ENCODE measurements at regions not wholly inside any gene's neighbourhood (a gene's known extent, or its start where the extent isn't known, plus 50 kb on each side); places are given as distances from the start of the nearest gene placed in this dataset.
"Not testable (repeated sequence)": the region's sequence is repeated elsewhere in the genome, so short reads cannot be mapped to it uniquely, and the experiment has no call there.

GRCh38 chr21:13874001-13874400 is 264.4 kb downstream of the POTED start:
- H3K27ac ChIP-seq; intact Hi-C loops (cut with DNase I; ENCODE audit: low total_unique reads); ATAC-seq; in situ Hi-C loops (cut with MboI; ENCODE audit: low sequenced_read_pairs in 4 of 4); H3K36me3 ChIP-seq; H3K27me3 ChIP-seq; H3K9me3 ChIP-seq; H3K4me1 ChIP-seq; H3K4me3 ChIP-seq; DNase-seq: not testable (repeated sequence)

- Histone ChIP-seq H3K4me3 (no peak overlapping the region), H3K36me3 (no peaks in the 10 kb centered on the region), H3K4me1 (no peaks in the 10 kb centered on the region), H3K27me3 (no peaks in the 10 kb centered on the region), H3K27ac (no peak overlapping the region), H3K9me3 (no peaks in the 10 kb centered on the region)
- intact Hi-C loops (cut with DNase I; ENCODE audit: low total_unique reads) (no loop called here), in situ Hi-C loops (cut with MboI; ENCODE audit: low sequenced_read_pairs in 4 of 4) (no loop called here)
- no peak for TF ChIP-seq CTCF (IDR thresholded peaks at IDR 0.05 in 4 of 5, conservative IDR thresholded peaks at IDR 0.05 in 1 of 5)
- no peak for TF ChIP-seq POLR2A (IDR thresholded peaks at IDR 0.05)
- ATAC-seq (no peak), DNase-seq (no peak)
These were observed 245.1 kb downstream of the POTED start for GRCh38 chr21:13854638-13855037.

- ATAC-seq; H3K36me3 ChIP-seq; H3K9me3 ChIP-seq; H3K4me1 ChIP-seq; DNase-seq; intact Hi-C loops (cut with DNase I; ENCODE audit: low total_unique reads); H3K4me3 ChIP-seq; H3K27me3 ChIP-seq; in situ Hi-C loops (cut with MboI; ENCODE audit: low sequenced_read_pairs in 4 of 4); H3K27ac ChIP-seq: not testable (repeated sequence)
These were observed 241.2 kb downstream of the POTED start for GRCh38 chr21:13850808-13851207.

- DNase-seq; H3K9me3 ChIP-seq; intact Hi-C loops (cut with DNase I; ENCODE audit: low total_unique reads); ATAC-seq; in situ Hi-C loops (cut with MboI; ENCODE audit: low sequenced_read_pairs in 4 of 4); H3K4me3 ChIP-seq; H3K27ac ChIP-seq; H3K4me1 ChIP-seq; H3K36me3 ChIP-seq; H3K27me3 ChIP-seq: not testable (repeated sequence)
These were observed 239.9 kb downstream of the POTED start for GRCh38 chr21:13849489-13849888.

GRCh38 chr21:13846718-13847117 is 237.1 kb downstream of the POTED start:
- intact Hi-C loops (cut with DNase I; ENCODE audit: low total_unique reads); H3K9me3 ChIP-seq; H3K4me3 ChIP-seq; H3K36me3 ChIP-seq; H3K4me1 ChIP-seq; in situ Hi-C loops (cut with MboI; ENCODE audit: low sequenced_read_pairs in 4 of 4); ATAC-seq; DNase-seq; H3K27ac ChIP-seq; H3K27me3 ChIP-seq: not testable (repeated sequence)

- in situ Hi-C loops (cut with MboI; ENCODE audit: low sequenced_read_pairs in 4 of 4); H3K9me3 ChIP-seq; H3K4me1 ChIP-seq; ATAC-seq; H3K36me3 ChIP-seq; H3K27ac ChIP-seq; H3K27me3 ChIP-seq; intact Hi-C loops (cut with DNase I; ENCODE audit: low total_unique reads); DNase-seq; H3K4me3 ChIP-seq: not testable (repeated sequence)
These were observed 235.0 kb downstream of the POTED start for GRCh38 chr21:13844574-13844973.

GRCh38 chr21:13843081-13843480 is 233.5 kb downstream of the POTED start:
- H3K36me3 ChIP-seq; intact Hi-C loops (cut with DNase I; ENCODE audit: low total_unique reads); in situ Hi-C loops (cut with MboI; ENCODE audit: low sequenced_read_pairs in 4 of 4); H3K9me3 ChIP-seq; H3K4me3 ChIP-seq; ATAC-seq; H3K4me1 ChIP-seq; DNase-seq; H3K27me3 ChIP-seq; H3K27ac ChIP-seq: not testable (repeated sequence)

- intact Hi-C loops (cut with DNase I; ENCODE audit: low total_unique reads); in situ Hi-C loops (cut with MboI; ENCODE audit: low sequenced_read_pairs in 4 of 4); H3K4me1 ChIP-seq; H3K27me3 ChIP-seq; ATAC-seq; H3K9me3 ChIP-seq; H3K4me3 ChIP-seq; DNase-seq; H3K27ac ChIP-seq; H3K36me3 ChIP-seq: not testable (repeated sequence)
These were observed 218.1 kb downstream of the POTED start for GRCh38 chr21:13827666-13828065.

Measured in gastrocnemius medialis (tissue), 4 donors.